ENCODE measurements at regions not wholly inside any gene's neighbourhood (a gene's known extent, or its start where the extent isn't known, plus 50 kb on each side); places are given as distances from the start of the nearest gene placed in this dataset.

DNA sequence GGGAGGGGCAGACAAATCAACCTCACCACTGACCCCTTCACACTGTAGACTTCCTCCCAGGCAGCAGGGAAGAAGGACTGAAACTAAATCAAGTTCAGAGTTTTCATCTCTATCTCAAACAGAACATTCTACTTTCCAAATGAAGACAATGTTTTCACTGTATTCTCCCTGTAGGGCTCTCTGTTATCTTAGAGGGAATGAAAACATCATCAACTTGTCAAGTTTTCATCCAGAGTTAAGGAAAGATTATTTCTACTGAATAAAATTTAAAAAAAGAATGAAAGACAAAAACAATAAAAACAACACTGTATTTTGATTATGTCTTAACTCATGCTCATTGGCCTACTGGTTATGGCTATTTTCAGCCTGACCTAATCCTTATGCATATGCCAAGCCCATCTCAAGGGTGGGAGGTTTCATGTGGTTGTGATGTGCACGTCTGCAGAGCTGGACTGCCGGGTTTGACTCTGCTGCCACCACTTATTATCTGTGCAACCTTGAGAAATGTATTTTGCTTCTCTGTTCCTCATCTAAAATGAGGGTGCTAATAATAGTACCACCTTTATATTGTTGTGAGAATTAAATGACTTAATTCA is 152.0 kb upstream of the AVPR1A start:
- TF ChIP-seq CHD4 (IDR thresholded peaks at IDR 0.05) (no peak), KDM1A (IDR thresholded peaks at IDR 0.05; ENCODE audit: borderline replicate concordance) (no peak), ZNF24 (IDR thresholded peaks at IDR 0.05) (no peak), FOXK2 (IDR thresholded peaks at IDR 0.05) (no peak), NFYB (IDR thresholded peaks at IDR 0.05; ENCODE audit: insufficient read depth, low read depth, low read length) (no peak)
- TF ChIP-seq, protein P1, sequence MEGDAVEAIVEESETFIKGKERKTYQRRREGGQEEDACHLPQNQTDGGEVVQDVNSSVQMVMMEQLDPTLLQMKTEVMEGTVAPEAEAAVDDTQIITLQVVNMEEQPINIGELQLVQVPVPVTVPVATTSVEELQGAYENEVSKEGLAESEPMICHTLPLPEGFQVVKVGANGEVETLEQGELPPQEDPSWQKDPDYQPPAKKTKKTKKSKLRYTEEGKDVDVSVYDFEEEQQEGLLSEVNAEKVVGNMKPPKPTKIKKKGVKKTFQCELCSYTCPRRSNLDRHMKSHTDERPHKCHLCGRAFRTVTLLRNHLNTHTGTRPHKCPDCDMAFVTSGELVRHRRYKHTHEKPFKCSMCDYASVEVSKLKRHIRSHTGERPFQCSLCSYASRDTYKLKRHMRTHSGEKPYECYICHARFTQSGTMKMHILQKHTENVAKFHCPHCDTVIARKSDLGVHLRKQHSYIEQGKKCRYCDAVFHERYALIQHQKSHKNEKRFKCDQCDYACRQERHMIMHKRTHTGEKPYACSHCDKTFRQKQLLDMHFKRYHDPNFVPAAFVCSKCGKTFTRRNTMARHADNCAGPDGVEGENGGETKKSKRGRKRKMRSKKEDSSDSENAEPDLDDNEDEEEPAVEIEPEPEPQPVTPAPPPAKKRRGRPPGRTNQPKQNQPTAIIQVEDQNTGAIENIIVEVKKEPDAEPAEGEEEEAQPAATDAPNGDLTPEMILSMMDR (IDR thresholded peaks at IDR 0.05 in 2 of 3, conservative IDR thresholded peaks at IDR 0.05 in 1 of 3; ENCODE audit: control insufficient read depth in 2 of 3, extremely low read depth in 1 of 3, insufficient read depth in 1 of 3, low read depth in 3 of 3, low read length in 3 of 3), result no peak
- TF ChIP-seq, protein P2, sequence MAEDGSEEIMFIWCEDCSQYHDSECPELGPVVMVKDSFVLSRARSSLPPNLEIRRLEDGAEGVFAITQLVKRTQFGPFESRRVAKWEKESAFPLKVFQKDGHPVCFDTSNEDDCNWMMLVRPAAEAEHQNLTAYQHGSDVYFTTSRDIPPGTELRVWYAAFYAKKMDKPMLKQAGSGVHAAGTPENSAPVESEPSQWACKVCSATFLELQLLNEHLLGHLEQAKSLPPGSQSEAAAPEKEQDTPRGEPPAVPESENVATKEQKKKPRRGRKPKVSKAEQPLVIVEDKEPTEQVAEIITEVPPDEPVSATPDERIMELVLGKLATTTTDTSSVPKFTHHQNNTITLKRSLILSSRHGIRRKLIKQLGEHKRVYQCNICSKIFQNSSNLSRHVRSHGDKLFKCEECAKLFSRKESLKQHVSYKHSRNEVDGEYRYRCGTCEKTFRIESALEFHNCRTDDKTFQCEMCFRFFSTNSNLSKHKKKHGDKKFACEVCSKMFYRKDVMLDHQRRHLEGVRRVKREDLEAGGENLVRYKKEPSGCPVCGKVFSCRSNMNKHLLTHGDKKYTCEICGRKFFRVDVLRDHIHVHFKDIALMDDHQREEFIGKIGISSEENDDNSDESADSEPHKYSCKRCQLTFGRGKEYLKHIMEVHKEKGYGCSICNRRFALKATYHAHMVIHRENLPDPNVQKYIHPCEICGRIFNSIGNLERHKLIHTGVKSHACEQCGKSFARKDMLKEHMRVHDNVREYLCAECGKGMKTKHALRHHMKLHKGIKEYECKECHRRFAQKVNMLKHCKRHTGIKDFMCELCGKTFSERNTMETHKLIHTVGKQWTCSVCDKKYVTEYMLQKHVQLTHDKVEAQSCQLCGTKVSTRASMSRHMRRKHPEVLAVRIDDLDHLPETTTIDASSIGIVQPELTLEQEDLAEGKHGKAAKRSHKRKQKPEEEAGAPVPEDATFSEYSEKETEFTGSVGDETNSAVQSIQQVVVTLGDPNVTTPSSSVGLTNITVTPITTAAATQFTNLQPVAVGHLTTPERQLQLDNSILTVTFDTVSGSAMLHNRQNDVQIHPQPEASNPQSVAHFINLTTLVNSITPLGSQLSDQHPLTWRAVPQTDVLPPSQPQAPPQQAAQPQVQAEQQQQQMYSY (CRISPR knock-in tag; IDR thresholded peaks at IDR 0.05), result no peak

Data from GM12878 (cell line).